Right lobe of liver (tissue), 6 donors: ENCODE measurements at regions not wholly inside any gene's neighbourhood (a gene's known extent, or its start where the extent isn't known, plus 50 kb on each side); places are given as distances from the start of the nearest gene placed in this dataset.

Experiments used
- ATAC-seq, 4 donors: fragments of 200-7000 bp; cut with Tn5 transposase; one replicate each; pipeline ENCODE4 v1.9.1; 2020; ENCODE audit warnings: mild to moderate bottlenecking in 4 of 4, moderate library complexity in 4 of 4
- DNase-seq, 3 donors: peaks; one replicate each; pipeline ENCODE4 v3.0.0-alpha.2; 2020
- H3K27ac ChIP-seq, 3 donors: fragments of 200-600 bp; one replicate each; pipeline ENCODE4 v1.8.0; 2022
- H3K27me3 ChIP-seq, 2 donors: fragments of 200-600 bp; one replicate each; pipeline ENCODE4 v1.8.0; 2022
- H3K36me3 ChIP-seq, 4 donors: fragments of 200-600 bp; sonication (generic) in 1 of 4; one replicate each; pipeline versions ENCODE4 v1.5.1 to v1.8.0; 2017 to 2022; ENCODE audit warnings: control low read depth in 1 of 4
- H3K4me1 ChIP-seq, 4 donors: fragments of 200-600 bp; sonication (generic) in 1 of 4; one replicate each; pipeline versions ENCODE4 v1.5.1 to v1.8.0; 2017 to 2022; ENCODE audit warnings: control low read depth in 1 of 4
- H3K4me3 ChIP-seq, 3 donors: fragments of 200-600 bp; one replicate each; pipeline ENCODE4 v1.8.0; 2022
- H3K9me3 ChIP-seq, 4 donors: fragments of 200-600 bp; sonication (generic) in 1 of 4; one replicate each; pipeline versions ENCODE4 v1.5.1 to v1.8.0; 2017 to 2022; ENCODE audit warnings: control low read depth in 1 of 4
- POLR2A ChIP-seq: fragments of 450-650 bp; IDR thresholded peaks from one replicate; pipeline ENCODE4 v1.6.1; 2017; ENCODE audit warnings: antibody characterized with exemption, mild to moderate bottlenecking
- WGBS: methylation state at CpG from one replicate; pipeline ENCODE4 v1.1.6; 2018; ENCODE audit warnings: low coverage, low lambda C conversion rate; ENCODE audit not compliant: insufficient coverage; ENCODE audit errors: missing lambda C conversion rate; 5-methylcytosine and 5-hydroxymethylcytosine counted together
- intact Hi-C, 2 donors: fragments of 100-400 bp; cut with DNase I; formaldehyde crosslinking; loops; one replicate each; pipeline versions ENCODE4 v1.11.2 to v1.14.1; 2022
- TF ChIP-seq, protein P1 (sequence below), 4 donors: fragments of 200-600 bp in 3 of 4; fragments of 450-650 bp in 1 of 4; IDR thresholded peaks; one replicate each; pipeline versions ENCODE4 v1.5.1 to v1.8.0; 2016 to 2022; ENCODE audit warnings: antibody characterized with exemption in 4 of 4, mild to moderate bottlenecking in 2 of 4
- donor health status: DM: no; HTN: yes; CAD: no.
- donor health status: DM: no; HTN: no; CAD: no.
- donor health status: DM: no; HTN: no; CAD: no.
- donor health status: DM: no; HTN: yes; CAD: no.
- donor health status: DM: no; HTN: yes; CAD: no.

DNA sequence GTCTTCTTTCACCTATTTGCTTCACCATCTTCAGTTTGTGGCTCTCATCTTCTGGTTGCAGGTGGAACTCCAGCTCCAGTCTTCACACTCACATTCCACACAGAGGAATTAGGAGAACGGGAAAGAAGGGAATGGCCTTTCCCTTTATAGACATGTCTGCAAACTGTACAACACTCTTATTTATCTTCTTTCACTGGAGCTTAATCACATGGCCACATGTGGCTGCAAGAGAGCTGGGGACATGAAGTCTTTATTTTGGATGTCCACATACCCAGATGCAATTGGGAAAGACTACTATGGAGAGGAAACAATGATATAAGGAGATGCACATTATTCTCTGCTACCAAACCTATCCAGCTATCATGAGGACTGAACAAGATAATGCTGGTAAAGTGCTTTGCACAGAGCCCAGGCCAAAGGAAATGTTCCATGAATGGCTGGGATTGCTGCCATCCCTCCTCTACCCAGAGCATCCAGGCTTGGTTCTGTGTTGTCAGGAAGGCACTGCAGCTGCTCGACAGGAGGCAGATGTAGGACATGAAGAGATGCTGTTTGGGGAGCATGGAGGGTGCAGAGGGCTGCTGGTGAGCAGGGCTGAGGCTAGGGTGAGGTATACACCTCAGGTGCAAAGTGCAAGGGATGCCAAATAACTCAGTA, 183.8 kb upstream of the TBX20 start:
- 69% methylated on average over 1 of the region's 2 CpGs for WGBS
- Histone ChIP-seq H3K9me3 (no peaks in the 10 kb centered on the region), H3K4me1 (no peaks in the 10 kb centered on the region), H3K27me3 (no peaks in the 10 kb centered on the region), H3K36me3 (no peaks in the 10 kb centered on the region), H3K4me3 (no peak overlapping the region), H3K27ac (no peak overlapping the region)
- intact Hi-C loops: no loop called here
- TF ChIP-seq, protein P1, sequence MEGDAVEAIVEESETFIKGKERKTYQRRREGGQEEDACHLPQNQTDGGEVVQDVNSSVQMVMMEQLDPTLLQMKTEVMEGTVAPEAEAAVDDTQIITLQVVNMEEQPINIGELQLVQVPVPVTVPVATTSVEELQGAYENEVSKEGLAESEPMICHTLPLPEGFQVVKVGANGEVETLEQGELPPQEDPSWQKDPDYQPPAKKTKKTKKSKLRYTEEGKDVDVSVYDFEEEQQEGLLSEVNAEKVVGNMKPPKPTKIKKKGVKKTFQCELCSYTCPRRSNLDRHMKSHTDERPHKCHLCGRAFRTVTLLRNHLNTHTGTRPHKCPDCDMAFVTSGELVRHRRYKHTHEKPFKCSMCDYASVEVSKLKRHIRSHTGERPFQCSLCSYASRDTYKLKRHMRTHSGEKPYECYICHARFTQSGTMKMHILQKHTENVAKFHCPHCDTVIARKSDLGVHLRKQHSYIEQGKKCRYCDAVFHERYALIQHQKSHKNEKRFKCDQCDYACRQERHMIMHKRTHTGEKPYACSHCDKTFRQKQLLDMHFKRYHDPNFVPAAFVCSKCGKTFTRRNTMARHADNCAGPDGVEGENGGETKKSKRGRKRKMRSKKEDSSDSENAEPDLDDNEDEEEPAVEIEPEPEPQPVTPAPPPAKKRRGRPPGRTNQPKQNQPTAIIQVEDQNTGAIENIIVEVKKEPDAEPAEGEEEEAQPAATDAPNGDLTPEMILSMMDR (IDR thresholded peaks at IDR 0.05): no peak
- TF ChIP-seq POLR2A: no peak
- no peak for ATAC-seq
- no peak for DNase-seq

- Histone ChIP-seq H3K36me3 (no peaks in the 10 kb centered on the region), H3K27me3 (no peaks in the 10 kb centered on the region), H3K9me3 (no peaks in the 10 kb centered on the region), H3K4me3 (no peak overlapping the region), H3K4me1 (no peaks in the 10 kb centered on the region), H3K27ac (no peak overlapping the region)
- TF ChIP-seq POLR2A: no peak
- TF ChIP-seq, protein P1 (IDR thresholded peaks at IDR 0.05): no peak
- DNase-seq: no peak
- intact Hi-C loops: no loop called here
- 63% methylated on average over 5 of the region's 5 CpGs for WGBS
- no peak for ATAC-seq
Measured at GRCh38 chr7:35436452-35436851, 182.6 kb upstream of the TBX20 start.

GRCh38 chr7:35430547-35431153, 176.8 kb upstream of the TBX20 start:
- WGBS: 63% methylated on average over 7 of the region's 7 CpGs
- H3K4me3 ChIP-seq: no peak overlapping the region
- no peaks in the 10 kb centered on the region for H3K4me1 ChIP-seq
- no peaks in the 10 kb centered on the region for H3K27me3 ChIP-seq
- H3K9me3 ChIP-seq: no peaks in the 10 kb centered on the region
- no peak for DNase-seq
- H3K27ac ChIP-seq: no peak overlapping the region
- peak in 2 of 4 donors; percentile 19 to 29 for ATAC-seq
- no peaks in the 10 kb centered on the region for H3K36me3 ChIP-seq
- intact Hi-C loops: no loop called here
- TF ChIP-seq, protein P1 (IDR thresholded peaks at IDR 0.05): peak in 1 of 4 donors; percentile 29
- TF ChIP-seq POLR2A: no peak

- Histone ChIP-seq H3K4me3 (no peak overlapping the region), H3K9me3 (no peaks in the 10 kb centered on the region), H3K27ac (no peak overlapping the region), H3K27me3 (no peaks in the 10 kb centered on the region), H3K36me3 (no peaks in the 10 kb centered on the region), H3K4me1 (no peaks in the 10 kb centered on the region)
- WGBS: 31% methylated on average over 4 of the region's 4 CpGs
- intact Hi-C loops: loop anchor here in 1 of 2 donors (10.0 kb wide), 1 partner anchor 90 kb away; no protein-coding TSS in a partner anchor
- ATAC-seq: peak; percentile 94 to 97 (median 94)
- TF ChIP-seq POLR2A: no peak
- TF ChIP-seq, protein P1 (IDR thresholded peaks at IDR 0.05): peak; percentile 68 to 79 (median 71)
- DNase-seq: peak; percentile 66 to 73 (median 67)
Measured at GRCh38 chr7:35424869-35425495, 171.1 kb upstream of the TBX20 start.
